C1 segment of cervical spinal cord (tissue), 14 donors: ENCODE measurements at regions not wholly inside any gene's neighbourhood (a gene's known extent, or its start where the extent isn't known, plus 50 kb on each side); places are given as distances from the start of the nearest gene placed in this dataset.
"Not testable (repeated sequence)": the region's sequence is repeated elsewhere in the genome, so short reads cannot be mapped to it uniquely, and the experiment has no call there.

Source experiments
- DNase-seq, 14 donors: peaks; one replicate each; lab custom pipeline; 2025; lab: John Stamatoyannopoulos, UW

DNA sequence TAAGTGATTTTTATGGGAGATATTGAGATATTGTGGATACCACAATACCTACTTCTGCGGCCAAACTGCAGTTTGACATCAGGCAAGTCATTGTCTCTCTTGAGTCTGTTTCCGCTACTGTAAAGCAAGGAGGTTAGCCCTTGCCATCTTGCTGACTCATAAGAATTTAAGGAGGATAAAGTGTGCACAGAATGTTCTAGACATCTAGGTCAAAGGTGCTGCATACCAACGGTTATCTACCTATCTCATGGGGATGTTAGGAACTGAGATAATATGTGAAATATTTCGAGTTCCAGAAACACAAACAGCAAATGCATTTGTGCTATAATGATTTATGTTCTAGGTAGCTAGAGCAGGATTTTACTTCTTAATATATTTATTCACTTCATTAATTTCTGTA is 211.5 kb upstream of the NR3C2 start:
- no peak for DNase-seq

DNA sequence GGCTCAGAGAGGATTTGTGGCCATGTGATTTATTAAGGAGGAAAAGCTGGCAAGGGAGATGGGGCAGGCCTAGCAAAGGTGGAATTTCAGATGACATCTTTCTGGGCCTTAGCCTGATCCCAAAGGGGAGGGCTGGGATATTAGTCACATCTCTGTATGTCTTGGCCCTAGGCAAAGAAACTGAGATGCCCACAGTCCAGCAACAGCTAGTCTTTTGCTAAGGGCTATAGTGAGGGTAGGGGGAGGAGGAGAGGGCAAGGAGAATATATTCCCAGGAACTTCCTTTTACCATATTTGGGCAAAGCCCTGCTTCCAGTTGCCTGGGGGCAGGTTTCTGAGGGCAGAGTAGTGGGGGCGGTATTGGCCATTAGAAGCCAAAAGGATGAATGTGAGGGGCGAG is 209.8 kb upstream of the NR3C2 start:
- no peak for DNase-seq

DNA sequence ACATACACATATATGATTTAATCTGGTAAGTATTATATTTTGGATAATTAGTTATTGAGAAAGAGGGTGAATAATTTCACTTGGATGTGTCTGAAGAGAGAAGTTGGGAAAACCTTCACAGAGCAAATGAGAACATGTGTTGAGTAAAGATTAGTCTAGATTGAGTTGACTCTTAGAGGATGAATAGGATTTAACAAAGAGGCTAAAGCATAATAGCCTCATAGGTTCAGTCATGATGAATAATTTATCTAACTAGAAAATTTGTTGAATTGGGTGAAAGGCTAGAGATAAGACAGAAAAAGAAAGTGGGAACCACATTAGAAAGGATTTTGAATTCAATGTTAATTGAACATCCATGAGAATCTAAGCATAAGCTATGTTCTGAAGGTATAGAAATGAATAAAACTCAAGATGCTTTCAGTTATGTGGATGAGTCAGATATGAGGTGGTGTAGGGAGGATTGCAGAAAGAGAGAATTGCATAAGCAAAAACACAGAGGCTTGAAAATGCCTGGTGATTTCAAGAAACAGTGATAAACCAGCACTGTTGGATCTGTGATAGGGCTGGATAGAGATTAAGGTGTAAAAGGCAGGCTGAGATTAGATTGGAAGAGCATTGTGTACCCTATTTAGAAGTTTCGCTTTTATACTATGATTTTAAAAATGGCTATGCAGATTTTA is 207.6 kb upstream of the NR3C2 start:
- DNase-seq: no peak

DNA sequence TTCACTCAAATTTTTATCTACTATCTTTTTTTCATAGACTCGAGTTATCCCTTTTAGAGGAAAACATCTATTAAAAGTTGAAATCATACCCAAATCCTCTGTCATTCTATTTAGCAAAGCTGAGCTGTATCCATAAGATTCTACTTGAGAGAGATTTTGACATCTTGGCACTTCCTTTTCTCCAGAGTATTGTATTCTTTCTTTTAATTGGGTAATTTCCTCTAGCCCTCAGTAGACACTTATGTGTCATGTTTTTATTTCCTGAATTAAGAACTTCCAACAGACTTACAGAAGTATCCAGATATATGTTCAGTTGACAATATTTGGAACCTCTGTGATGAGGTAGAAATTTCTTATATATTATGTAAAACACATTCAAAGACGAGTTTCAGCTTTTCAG is 201.6 kb upstream of the NR3C2 start:
- DNase-seq: no peak

DNA sequence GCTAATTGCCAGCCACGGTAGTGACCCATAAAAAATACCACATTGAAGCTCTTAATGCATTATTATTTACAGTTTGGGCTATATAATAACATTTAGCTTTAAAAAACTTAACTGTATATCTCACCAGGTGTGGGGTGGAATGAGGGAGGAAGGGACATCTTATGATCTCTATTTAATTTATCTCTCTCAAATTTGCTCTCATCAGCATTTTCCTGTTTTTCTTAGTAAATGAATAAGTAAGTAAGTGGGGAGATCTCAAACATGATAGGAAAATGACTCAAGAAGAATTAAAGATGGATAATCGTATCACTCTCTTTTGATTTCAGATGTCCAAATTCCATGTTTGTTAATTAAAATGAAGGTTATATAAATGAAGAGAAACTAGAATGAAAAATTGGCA is 200.7 kb upstream of the NR3C2 start:
- no peak for DNase-seq

DNA sequence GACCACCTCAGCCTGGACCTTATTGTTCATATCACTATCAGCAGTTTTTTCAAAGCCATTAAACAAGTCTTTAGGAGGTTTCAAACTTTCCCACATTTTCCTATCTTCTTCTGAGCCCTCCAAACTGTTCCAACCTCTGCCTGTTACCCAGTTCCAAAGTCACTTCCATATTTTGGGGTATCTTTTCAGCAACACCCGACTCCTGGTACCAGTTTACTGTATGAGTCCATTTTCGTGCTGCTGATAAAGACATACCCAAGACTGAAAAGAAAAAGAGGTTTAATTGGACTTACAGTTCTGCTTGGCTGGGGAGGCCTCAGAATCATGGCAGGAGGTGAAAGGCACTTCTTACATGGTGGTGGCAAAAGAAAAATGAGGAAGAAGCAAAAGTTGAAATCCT is 195.9 kb upstream of the NR3C2 start:
- not testable (repeated sequence) for DNase-seq

DNA sequence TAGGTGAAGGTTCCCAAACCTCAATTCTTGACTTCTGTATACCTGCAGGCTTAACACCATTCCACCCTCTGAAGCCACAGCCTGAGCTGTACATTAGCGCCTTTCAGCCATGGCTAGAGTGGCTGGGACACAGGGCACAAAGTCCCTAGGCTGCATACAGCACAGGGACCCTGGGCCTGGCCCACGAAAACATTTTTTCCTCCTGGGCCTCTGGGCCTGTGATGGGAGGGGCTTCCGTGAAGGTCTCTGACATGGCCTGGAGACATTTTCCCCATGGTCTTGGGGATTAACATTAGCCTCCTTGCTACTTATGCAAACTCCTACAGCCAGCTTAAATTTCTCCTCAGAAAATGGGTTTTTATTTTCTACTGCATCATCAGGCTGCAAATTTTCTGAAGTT is 195.2 kb upstream of the NR3C2 start:
- not testable (repeated sequence) for DNase-seq

DNA sequence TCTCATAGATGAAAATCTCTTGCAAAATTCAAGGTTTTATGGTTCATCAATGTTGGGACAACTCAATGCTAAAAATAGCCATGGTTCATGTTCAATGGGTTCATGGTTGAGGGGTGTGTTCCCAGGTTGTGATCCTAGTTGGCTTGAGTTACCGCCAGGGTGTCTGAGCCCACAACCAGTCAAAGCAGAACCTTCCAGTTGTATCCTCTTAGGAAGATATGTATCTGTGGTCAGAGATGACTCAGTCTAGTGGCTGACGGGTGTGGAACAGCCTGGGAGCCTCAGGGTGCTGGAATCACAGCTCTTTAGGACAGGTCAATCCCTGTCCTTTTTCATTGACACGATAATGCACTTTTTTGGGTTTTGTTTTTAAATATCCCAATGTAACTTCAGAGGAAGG is 192.3 kb upstream of the NR3C2 start:
- DNase-seq: no peak

DNA sequence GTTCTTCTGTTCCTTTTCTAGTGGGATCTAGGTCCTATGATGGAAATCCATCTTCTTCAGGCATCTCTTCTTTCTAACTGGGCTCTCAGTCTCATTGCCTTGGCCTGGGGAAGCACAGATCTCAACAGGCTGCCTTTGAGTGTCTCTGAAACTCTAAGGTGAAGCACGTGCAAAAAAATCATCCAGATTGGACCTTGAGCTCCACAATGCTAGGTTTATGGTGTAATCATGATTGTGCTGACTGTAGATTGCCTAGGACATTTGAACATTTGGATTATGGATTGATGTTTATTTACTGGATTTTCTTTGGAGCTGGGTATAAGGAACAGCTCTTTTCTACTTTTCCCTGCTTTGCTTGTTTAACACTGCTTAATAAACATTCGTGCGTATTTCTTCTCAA is 191.5 kb upstream of the NR3C2 start:
- no peak for DNase-seq

DNA sequence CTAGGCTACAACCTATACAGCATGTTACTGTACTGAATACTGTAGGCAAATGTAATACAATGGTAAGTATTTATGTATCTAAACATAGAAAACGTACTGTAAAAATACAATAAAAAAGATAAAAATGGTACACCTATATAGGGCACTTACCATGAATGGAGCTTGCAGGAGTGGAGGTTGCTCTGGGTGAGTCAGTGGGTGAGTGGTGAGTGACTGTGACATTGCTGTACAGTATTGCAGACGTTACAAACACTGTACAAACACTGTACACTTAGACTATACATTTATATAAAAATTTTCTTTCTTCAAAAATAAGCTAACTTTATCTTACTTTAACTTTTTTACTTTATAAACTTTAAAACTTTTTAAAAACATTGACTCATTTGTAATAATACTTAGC is 190.3 kb upstream of the NR3C2 start:
- no peak for DNase-seq

DNA sequence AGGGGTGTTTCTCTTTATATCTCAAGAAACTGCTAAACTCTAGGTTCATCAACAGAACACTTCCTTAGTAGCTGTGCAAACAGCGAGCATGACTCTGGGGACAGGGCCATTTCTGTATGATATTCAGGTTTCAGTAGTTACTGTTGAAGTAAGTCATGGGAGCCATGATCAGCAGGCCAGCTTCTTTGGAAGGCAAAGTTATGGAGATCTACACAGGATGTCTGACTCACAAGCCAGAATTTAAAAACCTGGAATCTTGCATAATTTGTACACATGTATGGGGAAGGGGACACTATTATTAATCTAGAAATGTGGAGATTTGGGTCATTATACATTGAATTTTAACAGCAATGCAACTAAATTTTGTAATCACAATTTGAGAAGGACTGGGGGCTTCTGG is 187.8 kb upstream of the NR3C2 start:
- DNase-seq: no peak

DNA sequence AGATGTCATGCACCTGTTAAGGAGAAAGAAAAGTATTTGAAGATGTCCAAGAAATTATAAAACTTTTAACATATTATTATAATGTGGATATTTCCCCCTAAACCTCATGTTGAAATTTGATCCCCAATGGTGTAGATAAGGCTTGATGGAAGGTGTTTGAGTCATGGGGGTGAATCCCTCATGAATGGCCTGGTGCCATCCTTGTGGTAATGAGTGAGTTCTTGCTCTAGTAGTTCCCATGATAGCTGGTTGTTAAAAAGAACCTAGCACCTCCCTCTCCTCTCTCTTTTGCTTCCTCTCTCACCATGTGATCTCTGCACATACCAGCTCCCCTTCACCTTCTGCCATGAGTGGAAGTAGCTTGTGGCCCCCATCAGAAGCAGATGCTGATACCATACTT is 176.6 kb upstream of the NR3C2 start:
- DNase-seq: no peak

DNA sequence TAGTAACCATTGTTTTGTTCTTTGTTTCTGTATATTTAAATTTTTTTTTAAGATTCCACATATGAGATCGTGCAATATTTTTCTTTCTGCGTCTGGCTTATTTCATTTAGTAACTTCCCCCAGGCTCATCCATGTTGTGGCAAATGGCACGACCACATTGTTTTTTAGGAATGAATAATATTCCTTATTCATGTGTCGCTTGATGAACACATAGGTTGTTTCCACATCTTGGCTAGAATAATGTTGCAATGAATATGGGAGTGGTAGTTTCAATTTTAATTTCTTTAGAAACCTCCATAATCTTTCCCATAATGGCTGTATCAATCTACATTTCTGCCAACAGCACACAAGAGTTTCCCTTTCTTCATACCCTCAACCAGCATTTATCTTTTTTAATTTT is 166.8 kb upstream of the NR3C2 start:
- DNase-seq: no peak

DNA sequence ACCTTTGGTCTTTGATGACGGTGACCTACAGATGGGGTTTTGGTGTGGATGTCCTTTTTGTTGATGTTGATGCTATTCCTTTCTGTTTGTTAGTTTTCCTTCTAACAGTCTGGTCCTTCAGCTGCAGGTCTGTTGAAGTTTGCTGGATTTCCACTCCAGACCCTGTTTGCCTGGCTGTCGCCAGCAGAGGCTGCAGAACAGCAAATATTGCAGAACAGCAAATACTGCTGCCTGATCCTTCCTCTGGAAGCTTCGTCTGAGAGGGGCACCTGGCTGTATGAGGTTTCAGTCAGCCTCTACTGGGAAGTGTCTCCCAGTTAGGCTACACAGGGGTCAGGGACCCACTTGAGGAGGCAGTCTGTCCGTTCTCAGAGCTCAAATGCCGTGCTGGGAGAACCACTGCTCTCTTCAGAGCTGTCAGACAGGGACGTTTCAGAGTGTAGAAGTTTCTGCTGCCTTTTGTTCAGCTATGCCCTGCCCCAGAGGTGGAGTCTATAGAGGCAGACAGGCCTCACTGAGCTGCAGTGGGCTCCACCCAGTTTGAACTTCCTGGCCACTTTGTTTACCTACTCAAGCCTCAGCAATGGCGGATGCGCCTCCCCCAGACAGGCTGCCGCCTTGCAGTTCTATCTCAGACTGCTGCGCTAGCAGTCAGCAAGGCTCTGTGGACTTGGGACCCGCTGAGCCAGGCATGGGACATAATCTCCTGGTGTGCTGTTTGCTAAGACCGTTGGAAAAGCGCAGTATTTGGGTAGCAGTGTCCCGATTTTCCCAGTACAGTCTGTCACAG is 156.4 kb upstream of the NR3C2 start:
- not testable (repeated sequence) for DNase-seq

DNA sequence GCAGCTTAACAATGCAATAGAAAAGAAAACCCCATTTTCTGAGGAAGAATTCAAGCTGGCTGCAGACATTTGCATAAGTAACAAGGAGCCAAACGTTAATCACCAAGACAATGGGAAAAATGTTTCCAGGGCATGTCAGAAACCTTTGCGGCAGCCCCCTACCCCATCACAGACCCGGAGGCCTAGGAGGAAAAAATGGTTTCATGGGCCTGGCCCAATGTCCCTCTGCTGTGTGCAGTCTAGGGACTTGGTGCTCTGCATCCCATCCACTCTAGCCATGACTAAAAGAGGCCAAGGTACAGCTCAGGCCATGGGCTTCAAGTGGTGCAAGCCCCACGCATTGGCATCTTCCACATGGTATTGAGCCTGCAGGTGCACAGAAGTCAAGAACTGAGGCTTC is 147.0 kb upstream of the NR3C2 start:
- DNase-seq: no peak

DNA sequence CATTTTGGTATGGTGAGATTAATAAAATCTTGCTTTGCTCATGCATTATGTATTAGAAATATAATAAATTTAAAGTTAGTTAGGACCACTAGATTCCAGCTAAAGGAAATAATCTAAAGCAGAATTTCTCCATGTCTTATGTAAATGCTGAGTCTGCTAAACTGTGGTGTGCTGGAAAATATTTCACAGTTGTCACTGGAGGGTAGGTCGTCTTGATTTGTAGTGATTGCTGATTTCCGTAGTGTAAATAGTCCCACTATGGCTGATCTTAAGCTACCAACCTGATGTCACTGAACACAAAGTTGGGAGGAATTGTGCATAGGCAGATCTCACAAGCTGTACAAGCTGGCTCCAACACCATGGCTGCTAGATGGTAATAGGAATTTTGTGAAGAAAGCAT is 133.4 kb upstream of the NR3C2 start:
- no peak for DNase-seq

DNA sequence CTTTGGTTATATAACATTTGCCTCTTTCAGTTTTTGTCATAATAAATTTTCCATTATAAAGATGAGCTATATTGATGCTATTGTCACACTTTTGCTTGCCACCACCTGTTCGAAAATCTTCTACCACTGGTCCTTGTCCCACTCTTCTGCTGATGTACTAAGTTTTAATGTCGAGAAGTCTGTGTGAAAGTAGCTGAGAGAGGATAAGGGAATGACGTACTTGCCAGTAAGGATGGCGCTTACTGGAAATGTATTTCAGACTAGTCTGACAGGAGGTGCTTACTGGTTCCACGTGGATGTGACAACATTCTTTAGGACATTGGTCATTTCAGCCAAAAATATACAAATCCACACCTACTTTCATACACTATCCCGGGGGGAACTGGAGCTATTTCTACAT is 132.7 kb upstream of the NR3C2 start:
- DNase-seq: no peak

DNA sequence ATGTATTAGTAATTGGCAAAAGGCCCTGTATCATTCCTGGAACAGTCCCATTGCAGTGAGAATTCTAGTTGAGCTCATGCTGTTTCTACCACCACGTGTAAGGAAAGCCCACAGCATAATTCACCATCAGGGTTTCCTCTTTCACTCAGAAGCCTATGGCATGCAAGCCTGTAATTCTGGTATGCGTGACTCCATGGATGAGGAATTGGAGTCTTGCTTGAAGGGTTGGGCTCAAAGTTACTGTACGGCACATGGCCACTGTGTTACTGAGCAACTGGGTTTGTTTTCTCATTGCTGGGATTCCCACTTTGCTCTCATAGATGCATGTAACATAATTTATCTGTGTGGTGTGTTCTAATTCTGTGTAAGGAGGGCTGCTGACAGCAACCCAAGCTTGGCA is 132.3 kb upstream of the NR3C2 start:
- DNase-seq: no peak

DNA sequence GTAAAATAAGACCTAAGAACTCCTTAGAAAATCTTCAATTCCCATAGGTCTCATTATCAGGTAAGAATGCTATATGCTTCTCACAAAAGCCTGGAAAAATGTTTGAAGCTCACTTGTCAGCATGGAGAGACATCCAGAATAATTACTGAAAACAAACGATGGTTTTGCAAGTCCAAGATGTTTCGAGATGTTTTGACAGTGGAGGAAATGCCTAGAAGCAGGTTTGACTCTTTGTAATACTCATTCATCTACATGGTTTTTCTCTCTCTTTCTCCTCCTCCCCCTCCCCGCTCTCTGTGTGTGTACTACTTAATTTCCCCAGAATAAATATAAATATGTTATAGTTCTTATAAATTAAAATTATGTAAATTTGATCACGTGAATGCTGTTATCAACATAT is 131.9 kb upstream of the NR3C2 start:
- no peak for DNase-seq

DNA sequence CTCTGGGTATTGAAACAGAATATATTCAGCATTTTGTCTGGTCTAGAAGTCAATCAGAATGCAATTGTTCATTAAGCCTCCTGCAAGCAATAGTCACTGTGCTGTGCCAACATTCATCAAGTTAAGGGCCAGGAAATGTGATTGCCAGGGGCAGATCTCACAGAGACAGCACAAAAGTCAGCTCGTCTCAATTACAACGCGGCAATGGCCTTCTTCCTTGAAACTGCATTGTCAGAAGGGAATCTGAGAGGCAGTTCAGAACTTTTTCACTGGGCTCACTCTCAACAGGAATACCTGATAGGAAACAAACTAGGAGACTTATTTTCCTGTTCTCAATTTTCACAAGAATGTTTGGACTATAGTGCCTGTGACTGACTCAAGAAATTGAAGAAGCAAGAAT is 131.1 kb upstream of the NR3C2 start:
- DNase-seq: no peak

DNA sequence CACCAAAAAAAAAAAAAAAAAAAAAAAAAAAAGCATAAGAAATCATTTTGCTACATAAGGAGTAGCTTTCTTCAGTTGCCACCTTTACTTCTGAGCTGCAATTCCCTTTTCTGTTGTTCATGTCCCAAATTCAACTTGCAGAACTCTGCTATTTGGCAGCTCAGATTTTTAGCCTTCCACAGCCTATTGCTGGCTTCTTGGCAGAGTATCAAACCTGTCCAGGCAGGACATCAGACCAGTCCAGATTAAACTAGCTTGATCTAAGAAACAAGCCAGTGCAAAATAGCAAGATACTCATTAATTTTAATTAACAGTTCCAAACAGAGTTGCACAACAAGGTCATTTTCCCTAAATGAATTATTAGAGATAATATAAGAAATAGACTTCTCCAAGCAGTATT is 123.6 kb upstream of the NR3C2 start:
- peak in 5 of 14 donors; percentile 1 to 21 (median 2) for DNase-seq

DNA sequence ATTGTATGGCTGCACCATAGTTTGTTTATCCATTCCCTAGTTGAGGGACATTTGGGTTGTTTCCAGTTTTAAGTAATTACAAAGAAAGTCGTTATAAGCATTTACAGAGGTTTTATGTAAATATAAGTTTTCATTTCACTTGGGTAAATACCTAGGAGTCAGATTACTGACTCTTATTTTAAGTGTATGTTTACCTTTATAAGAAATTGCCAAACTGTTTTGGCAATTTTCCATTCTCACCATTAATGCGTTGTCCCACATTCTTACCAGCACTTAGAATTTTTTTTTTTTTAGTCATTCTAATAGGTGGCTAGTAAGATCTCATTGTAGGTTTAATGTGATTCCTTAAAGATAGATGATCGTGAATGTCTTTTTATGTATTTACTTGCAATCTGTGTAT is 121.5 kb upstream of the NR3C2 start:
- no peak for DNase-seq

DNA sequence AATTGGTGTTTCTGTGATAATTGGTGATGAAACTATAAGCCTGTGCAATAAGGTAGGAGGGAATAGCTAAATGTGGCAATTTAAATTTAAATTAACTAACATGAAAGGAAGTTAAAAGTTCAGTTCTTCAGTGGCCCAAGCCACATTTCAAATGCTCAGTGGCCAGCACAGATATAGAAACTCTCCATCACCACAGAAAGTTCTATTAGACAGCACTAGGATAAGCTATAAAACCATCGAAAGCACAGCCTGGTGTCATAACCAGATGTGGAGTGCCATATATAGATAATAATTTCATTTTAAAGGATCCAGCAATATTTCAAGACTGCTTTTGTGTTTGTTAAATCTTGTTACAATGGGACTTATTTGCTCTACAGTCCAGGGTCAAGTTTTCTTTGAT is 119.3 kb upstream of the NR3C2 start:
- no peak for DNase-seq

DNA sequence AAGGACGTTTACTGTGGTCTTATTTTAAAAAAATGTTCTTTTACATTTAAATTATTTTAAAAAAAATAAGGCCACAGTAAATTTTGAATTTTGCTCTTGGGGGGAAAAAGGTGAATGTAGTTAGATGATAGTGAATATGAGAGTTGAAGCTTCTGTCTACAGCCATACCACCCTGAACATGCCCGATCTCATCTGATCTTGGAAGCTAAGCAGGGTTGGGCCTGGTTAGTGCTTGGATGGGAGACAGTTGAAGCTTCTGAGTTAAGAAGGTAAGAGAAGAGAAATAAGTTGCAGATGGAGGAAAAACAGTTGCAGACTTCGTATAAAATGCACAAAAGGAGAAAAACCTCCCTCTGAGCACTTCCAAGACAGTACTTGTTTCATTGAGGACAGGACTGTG is 115.6 kb upstream of the NR3C2 start:
- no peak for DNase-seq
